Neural cell (in vitro differentiated cells): ENCODE measurements at regions not wholly inside any gene's neighbourhood (a gene's known extent, or its start where the extent isn't known, plus 50 kb on each side); places are given as distances from the start of the nearest gene placed in this dataset.

Source experiments
- H2AFZ ChIP-seq: fragments of 200-600, 300-800 bp; sonication (generic), shearing (Covaris generic); 2 replicates; pipeline ENCODE4 v1.6.0; 2014; ENCODE audit warnings: low read depth, mild to moderate bottlenecking, antibody characterized with exemption, low read length, moderate library complexity
- H3F3A ChIP-seq: fragments of 200-600 bp; shearing (Covaris generic); 2 replicates; pipeline ENCODE4 v1.6.1; 2016; ENCODE audit warnings: mild to moderate bottlenecking, moderate library complexity, mixed read lengths, antibody characterized with exemption, low read length; ENCODE audit not compliant: insufficient read depth, poor library complexity, severe bottlenecking
- H3K27ac ChIP-seq: fragments of 200-600, 300-800 bp; sonication (generic), shearing (Covaris generic); 2 replicates; pipeline ENCODE4 v1.5.1; 2014; ENCODE audit warnings: mild to moderate bottlenecking, low read length, moderate library complexity
- H3K27me3 ChIP-seq: fragments of 300-800, 200-600 bp; sonication (generic), shearing (Covaris generic); 2 replicates; pipeline ENCODE4 v1.6.0; 2014; ENCODE audit warnings: mild to moderate bottlenecking, low read depth, low read length, moderate library complexity; ENCODE audit not compliant: insufficient read depth
- H3K36me3 ChIP-seq: fragments of 300-800, 200-600 bp; sonication (generic), shearing (Covaris generic); 2 replicates; pipeline ENCODE4 v1.5.1; 2014; ENCODE audit warnings: mild to moderate bottlenecking, antibody characterized with exemption, low read length, moderate library complexity; ENCODE audit not compliant: insufficient read depth
- H3K4me2 ChIP-seq: fragments of 300-800, 200-600 bp; sonication (generic), shearing (Covaris generic); 2 replicates; pipeline ENCODE4 v1.6.0; 2014; ENCODE audit warnings: mild to moderate bottlenecking, low read length
- H3K4me3 ChIP-seq: fragments of 300-800, 200-600 bp; sonication (generic), shearing (Covaris generic); 2 replicates; pipeline ENCODE4 v1.5.1; 2014; ENCODE audit warnings: mild to moderate bottlenecking, low read length, moderate library complexity
- H3K79me2 ChIP-seq: fragments of 200-600 bp; shearing (Covaris generic); replicated peaks from 2 replicates; pipeline ENCODE4 v1.6.0; 2014; ENCODE audit warnings: mild to moderate bottlenecking, low read length, moderate library complexity; ENCODE audit not compliant: insufficient read depth
- H3K9ac ChIP-seq: fragments of 300-800, 200-600 bp; sonication (generic), shearing (Covaris generic); 2 replicates; pipeline ENCODE4 v1.6.1; 2016; ENCODE audit warnings: mild to moderate bottlenecking, low read length, mixed read lengths
- H3K9me2 ChIP-seq: fragments of 200-600 bp; shearing (Covaris generic); 2 replicates; pipeline ENCODE4 v1.6.1; 2016; ENCODE audit warnings: mild to moderate bottlenecking, low read length, mixed read lengths; ENCODE audit not compliant: insufficient read depth
- H3K9me3 ChIP-seq: fragments of 200-600, 300-800 bp; sonication (generic), shearing (Covaris generic); 2 replicates; pipeline ENCODE4 v1.6.1; 2016; ENCODE audit warnings: mild to moderate bottlenecking, mixed run types, low read length, moderate library complexity, mixed read lengths
- H4K20me1 ChIP-seq: fragments of 200-600 bp; shearing (Covaris generic); 2 replicates; pipeline ENCODE4 v1.6.1; 2016; ENCODE audit warnings: mild to moderate bottlenecking, mixed run types; ENCODE audit not compliant: insufficient read depth
- CTCF ChIP-seq: fragments of 450-650 bp; IDR thresholded peaks from 2 replicates; pipeline ENCODE4 v1.5.1; 2014; ENCODE audit warnings: antibody characterized with exemption, mild to moderate bottlenecking, moderate library complexity; ENCODE audit not compliant: poor library complexity, severe bottlenecking
- EP300 ChIP-seq: fragments of 450-650 bp; conservative IDR thresholded peaks from 2 replicates; pipeline ENCODE4 v1.6.1; 2014; ENCODE audit warnings: antibody characterized with exemption, mild to moderate bottlenecking, moderate library complexity; ENCODE audit not compliant: poor library complexity, severe bottlenecking
- EZH2 ChIP-seq: fragments of 200-600, 300-800 bp; shearing (Covaris generic), sonication (generic); IDR thresholded peaks from 2 replicates; pipeline ENCODE4 v1.6.1; 2014; ENCODE audit warnings: antibody characterized with exemption, low read length, borderline replicate concordance, mild to moderate bottlenecking; ENCODE audit not compliant: insufficient read depth, poor library complexity, severe bottlenecking
- MXI1 ChIP-seq: fragments of 450-650 bp; conservative IDR thresholded peaks from 2 replicates; pipeline ENCODE4 v1.6.1; 2014; ENCODE audit warnings: antibody characterized with exemption, mild to moderate bottlenecking; ENCODE audit not compliant: poor library complexity, severe bottlenecking
- POLR2AphosphoS5 ChIP-seq: IDR thresholded peaks from 2 replicates; pipeline ENCODE4 v1.6.1; 2012
- RAD21 ChIP-seq: fragments of 450-650 bp; conservative IDR thresholded peaks from 2 replicates; pipeline ENCODE4 v1.6.1; 2014; ENCODE audit warnings: antibody characterized with exemption, mild to moderate bottlenecking, moderate library complexity
- REST ChIP-seq: IDR thresholded peaks from 2 replicates; pipeline ENCODE4 v1.6.1; 2012; ENCODE audit warnings: borderline replicate concordance
- SMC3 ChIP-seq: fragments of 450-650 bp; conservative IDR thresholded peaks from 2 replicates; pipeline ENCODE4 v1.6.1; 2014; ENCODE audit warnings: antibody characterized with exemption, mild to moderate bottlenecking, moderate library complexity; ENCODE audit not compliant: poor library complexity
- TAF1 ChIP-seq: IDR thresholded peaks from 2 replicates; pipeline ENCODE4 v1.6.1; 2012; ENCODE audit warnings: low read depth

- H2AFZ ChIP-seq, result no peak overlapping the region
- H3K79me2 ChIP-seq, result no peaks in the 10 kb centered on the region
- H3F3A ChIP-seq, result no peaks in the 10 kb centered on the region
- H3K4me3 ChIP-seq, result no peak overlapping the region
- no peaks in the 10 kb centered on the region for H3K36me3 ChIP-seq
- H3K27ac ChIP-seq, result no peak overlapping the region
- TF ChIP-seq RAD21, result no peak
- no peak for TF ChIP-seq TAF1
- TF ChIP-seq REST, result no peak
- no peak for TF ChIP-seq EP300
- no peak for TF ChIP-seq SMC3
- TF ChIP-seq POLR2AphosphoS5, result no peak
- TF ChIP-seq EZH2, result no peak
- TF ChIP-seq CTCF, result no peak
- no peak for TF ChIP-seq MXI1
- H3K9me2 ChIP-seq, result no peaks in the 10 kb centered on the region
- H3K27me3 ChIP-seq, result no peaks in the 10 kb centered on the region
- no peak overlapping the region for H3K4me2 ChIP-seq
- no peak overlapping the region for H3K9ac ChIP-seq
- H4K20me1 ChIP-seq, result no peaks in the 10 kb centered on the region
- peaks cover 3% of the 10 kb centered on the region for H3K9me3 ChIP-seq
Measured at GRCh38 chr4:160175064-160175643, 1072.3 kb downstream of the RAPGEF2 start.

GRCh38 chr4:160180211-160180610 is 1077.3 kb downstream of the RAPGEF2 start:
- Histone ChIP-seq H3K4me3 (no peak overlapping the region), H3K79me2 (no peaks in the 10 kb centered on the region), H3K9me2 (no peaks in the 10 kb centered on the region), H3K9me3 (no peaks in the 10 kb centered on the region), H2AFZ (no peak overlapping the region), H3K9ac (no peak overlapping the region), H4K20me1 (no peaks in the 10 kb centered on the region), H3K36me3 (no peaks in the 10 kb centered on the region), H3F3A (no peaks in the 10 kb centered on the region), H3K4me2 (no peak overlapping the region), H3K27me3 (no peaks in the 10 kb centered on the region), H3K27ac (no peak overlapping the region)
- no peak for TF ChIP-seq SMC3
- no peak for TF ChIP-seq REST
- TF ChIP-seq CTCF, result no peak
- no peak for TF ChIP-seq EP300
- no peak for TF ChIP-seq TAF1
- no peak for TF ChIP-seq RAD21
- no peak for TF ChIP-seq POLR2AphosphoS5
- no peak for TF ChIP-seq MXI1
- no peak for TF ChIP-seq EZH2
